HG03280 (cell line): ENCODE measurements at regions not wholly inside any gene's neighbourhood (a gene's known extent, or its start where the extent isn't known, plus 50 kb on each side); places are given as distances from the start of the nearest gene placed in this dataset.
A peak's percentile ranks its signal among the peaks of the same experiment; 100 is the strongest.
"Not testable (repeated sequence)": the region's sequence is repeated elsewhere in the genome, so short reads cannot be mapped to it uniquely, and the experiment has no call there.

Source experiments
- ATAC-seq: cut with Tn5 transposase; IDR thresholded peaks from one replicate; pipeline ENCODE4 v1.9.1; 2021; ENCODE audit warnings: mild to moderate bottlenecking, moderate library complexity; ENCODE audit not compliant: unreplicated experiment

DNA sequence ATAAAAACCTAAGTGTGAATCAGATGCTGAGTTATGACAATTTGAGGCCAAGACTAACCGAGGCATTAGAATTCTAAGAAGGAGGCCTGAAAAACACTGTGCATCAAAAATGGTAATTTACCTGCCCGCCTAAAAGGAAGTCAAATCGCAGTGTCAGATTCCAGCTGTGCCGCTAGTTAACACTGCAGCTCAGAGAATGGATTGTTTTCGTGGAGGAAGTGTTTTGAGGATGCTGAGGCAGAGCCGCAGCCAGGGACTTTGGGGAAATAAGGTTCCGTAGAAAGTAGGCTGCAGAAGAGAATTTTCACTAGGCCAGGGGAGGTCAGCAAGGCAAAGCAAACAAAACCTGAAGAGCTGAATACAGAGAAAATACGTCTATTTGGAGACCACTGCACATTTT, 226.4 kb upstream of the ISL1 start:
- ATAC-seq, result no peak

DNA sequence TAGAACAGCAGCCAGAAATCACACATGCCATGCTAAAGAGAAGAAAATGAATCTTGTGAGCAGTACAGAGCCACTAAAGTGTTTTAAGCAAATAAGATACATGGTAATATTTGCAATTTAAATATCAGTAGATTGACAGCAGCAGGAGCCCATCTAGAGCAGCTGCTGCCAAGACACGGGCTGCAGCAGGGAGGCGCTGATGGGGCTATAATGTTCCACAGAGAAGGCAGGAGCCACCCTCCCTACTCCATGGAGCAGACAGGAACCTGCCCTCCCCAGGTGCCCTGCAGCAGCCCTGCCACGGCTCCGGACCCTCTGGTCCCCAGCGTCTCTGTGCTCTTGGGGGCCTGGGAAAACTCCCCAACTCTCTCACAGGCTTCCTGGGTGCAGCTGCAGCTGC, 224.1 kb upstream of the ISL1 start:
- ATAC-seq, result no peak

DNA sequence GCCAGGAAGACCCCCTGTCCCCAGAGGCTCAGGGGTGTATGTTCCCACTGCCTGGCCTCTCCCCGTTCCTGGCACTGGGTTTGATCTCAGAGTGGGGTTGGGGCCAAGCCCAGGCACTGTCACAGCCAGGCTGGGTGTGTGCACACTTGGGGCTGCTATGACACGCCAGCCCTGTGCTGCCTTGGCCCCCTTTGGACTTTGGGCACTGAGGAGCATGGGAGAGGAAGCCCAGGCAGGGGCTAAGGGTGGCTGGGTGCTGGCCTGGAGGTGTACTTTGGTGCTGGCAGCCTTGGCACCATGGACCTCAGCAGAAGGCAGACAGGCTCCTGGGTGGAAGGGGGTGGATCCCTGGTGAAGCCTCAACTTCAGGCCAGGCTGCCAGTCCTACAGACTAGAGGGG, 223.6 kb upstream of the ISL1 start:
- ATAC-seq, result no peak

DNA sequence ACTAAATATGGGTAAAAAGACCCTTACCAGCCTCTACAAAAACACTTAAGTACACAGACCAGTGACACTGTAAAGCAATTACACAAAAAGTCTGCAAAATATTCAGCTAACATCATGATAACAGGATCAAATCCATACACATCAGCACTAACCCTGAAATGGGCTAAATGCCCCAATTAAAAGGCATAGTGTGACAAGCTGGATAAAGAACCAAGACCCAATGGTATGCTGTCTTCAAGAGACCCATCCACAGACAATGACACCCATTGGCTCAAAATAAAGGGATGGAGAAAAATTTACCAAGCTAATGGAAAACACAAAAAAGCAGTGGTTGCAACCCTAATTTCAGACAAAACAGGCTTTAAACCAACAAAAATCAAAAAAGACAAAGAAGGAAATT, 221.0 kb upstream of the ISL1 start:
- ATAC-seq, result no peak

DNA sequence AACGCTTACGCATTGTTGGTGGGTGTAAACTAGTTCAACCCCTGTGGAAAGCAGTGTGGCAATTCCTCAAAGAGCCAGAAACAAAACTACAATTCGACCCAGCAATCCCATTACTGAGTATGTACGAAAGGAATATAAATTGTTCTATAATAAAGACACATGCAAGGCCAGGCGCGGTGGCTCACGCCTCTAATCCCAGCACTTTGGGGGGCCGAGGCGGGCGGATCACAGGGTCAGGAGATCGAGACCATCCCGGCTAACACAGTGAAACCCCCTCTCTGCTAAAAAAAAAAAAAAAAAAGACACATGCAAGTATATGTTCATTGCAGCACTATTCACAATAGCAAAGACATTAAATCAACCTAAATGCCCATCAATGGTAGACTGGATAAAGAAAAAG, 217.6 kb upstream of the ISL1 start:
- not testable (repeated sequence) for ATAC-seq

DNA sequence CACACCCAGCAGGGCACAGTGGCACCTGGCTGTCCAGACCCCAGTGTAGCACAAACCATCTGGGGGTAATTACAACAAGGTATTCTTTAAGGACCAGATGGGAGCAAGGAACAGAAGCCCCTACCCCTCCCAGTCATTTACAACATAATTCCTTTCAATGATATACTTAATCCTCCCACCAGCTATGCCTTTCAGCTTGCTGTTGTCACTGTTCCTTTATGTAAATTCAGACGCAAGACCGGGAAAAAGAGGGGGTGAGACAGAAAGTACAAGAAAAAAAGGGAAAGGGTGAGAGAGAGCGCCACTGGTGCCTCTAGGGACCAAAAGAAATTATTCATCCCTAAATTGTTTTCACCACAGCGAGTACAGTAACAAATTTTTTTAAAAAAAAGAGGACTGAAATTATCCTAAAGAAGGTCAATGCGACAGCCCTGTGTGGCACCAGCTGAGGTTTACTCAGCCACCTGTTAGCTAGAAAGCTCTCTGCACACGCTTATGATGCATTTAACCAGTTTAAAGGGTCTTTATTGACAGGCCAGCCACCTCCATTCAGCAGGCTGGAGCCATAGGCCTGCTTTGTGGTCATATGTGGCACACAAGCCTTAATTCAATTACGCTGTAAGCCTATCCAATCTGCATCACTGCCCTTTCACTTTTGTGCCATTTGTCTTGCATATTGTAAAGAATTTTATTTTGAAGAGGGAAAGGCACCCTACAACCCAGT, 210.2 kb upstream of the ISL1 start:
- ATAC-seq, result no peak

DNA sequence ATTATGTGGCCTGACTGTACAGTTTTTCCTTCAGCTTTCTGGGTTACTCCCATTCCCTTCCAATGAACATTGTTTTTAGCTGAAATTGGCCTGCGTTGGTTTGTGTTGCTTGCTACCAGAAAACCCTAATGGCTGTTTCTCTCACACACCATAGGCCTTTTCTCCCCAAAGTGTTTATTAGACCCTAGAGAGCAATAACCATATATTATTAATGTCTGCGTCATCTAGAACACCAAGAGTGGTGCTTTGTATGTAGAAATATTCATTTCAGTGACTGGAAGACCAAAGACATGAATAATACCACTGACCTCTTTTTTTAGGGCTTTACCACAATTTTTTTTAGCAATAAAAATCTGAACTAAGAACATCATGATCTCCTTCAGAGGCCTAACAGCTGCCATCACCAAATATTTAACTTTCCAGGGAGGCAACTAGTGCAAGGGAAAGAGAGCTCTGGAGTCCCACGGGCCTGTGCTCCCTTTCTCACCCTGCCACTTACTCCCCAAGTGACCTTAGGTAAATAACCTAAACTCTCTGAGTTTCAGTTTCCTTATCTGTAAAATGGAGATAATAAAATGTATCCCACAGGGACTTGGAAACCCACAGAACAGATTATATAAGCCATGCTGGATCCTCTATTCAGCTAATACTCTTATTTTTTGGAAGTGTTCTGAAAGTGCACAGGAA, 201.9 kb upstream of the ISL1 start:
- no peak for ATAC-seq

DNA sequence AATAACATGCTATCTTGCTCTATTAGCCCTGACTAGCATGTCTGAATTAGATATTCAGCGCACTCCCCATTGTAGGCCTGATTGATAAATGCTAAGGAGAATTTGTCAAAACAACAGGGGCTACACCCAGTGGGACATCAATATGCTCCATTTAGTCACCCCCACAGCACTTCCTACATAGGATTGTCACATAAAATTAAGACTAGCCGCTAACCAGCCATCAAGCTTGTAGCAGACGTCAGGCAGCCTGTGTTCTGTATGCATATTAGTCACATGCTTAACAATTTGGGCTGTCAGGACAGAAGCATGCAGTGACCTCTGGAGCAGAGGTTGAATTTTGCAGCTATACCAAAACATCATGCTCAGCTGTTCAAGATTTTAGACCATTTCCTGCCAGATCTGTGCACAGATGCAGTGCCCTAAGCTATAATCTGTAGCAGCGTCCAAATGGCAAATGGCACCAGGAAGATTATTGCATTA, 197.4 kb upstream of the ISL1 start:
- no peak for ATAC-seq

DNA sequence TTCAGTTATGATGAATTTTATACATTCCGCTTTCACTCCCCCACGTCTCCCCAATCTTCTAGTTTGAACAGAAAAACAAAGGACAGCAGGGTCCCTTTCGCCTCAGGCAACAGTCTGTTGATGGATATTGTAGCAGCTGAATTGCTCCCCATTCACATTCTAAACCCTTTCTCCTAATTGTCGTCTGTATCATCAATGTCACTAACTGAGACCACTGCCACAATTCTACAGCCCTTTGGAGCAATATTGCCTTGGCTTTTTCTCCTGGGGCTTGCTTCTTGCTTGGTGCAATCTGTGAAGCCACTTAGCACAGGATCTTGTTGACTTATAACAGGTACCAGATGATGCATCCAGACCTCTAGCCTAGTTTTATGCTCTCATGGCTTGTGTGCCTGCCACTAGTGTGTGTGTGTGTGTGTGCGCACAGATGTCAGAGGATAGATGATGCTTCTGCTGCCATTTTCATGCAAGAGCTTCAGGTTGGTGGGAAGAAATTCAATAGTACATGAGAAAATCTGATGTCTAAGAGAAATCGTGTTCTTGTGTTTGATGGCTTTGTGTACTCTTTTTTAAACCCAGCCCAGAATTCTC, 195.2 kb upstream of the ISL1 start:
- ATAC-seq, result no peak

DNA sequence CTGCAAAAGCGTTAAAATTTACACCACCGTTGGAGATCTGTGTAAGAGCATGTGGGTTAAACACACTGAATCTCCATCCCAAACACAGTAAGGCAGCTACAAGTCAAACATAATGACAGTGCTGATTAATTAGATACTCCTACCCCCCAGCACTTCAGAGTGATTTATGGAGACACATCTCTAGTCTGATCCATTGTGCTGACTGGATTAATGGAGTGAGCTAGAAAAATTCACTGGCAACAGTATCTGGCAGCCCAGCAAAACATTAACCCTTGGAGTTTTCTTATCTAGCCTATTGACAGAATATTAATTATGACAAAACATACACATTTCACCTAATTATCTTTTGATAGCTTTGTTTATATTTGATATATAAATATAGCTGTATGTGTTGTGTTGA, 188.6 kb upstream of the ISL1 start:
- no peak for ATAC-seq

DNA sequence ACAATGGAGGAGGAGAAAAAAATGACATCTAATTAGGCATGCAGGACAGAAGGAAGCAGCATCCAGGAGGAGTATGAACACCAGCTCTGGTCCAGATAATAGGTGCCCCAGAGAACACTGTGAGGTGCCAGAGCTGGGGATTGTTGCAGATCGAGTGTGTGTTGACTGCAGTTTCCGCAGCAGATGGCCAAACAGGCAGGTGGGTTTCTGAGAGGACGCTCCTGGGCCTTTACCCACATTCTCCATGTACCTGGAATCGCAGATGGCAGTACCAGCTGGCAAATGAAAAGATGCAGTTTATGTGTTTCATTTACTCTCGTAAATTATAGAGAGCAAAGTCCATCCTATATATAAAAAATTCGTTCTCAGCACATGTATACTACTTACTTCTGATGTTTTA, 182.2 kb upstream of the ISL1 start:
- no peak for ATAC-seq

DNA sequence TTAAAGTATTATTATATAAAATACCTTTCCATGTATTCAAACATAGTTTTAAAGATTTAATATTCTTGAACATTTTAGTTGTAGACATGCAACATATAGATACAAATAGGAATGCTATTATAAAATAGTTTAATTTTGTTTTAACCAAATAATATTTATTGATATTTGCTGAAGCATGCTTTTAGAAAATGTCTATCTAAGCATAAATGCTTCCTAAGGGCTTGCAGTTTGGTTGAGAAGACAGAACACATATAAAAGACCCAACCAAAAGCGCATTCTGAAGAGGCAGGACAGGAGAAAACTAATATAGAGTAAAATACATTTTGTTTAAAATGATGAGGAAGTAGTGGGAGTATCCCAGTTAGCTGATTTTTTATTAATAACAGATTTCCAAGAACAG, 181.5 kb upstream of the ISL1 start:
- ATAC-seq, result no peak

DNA sequence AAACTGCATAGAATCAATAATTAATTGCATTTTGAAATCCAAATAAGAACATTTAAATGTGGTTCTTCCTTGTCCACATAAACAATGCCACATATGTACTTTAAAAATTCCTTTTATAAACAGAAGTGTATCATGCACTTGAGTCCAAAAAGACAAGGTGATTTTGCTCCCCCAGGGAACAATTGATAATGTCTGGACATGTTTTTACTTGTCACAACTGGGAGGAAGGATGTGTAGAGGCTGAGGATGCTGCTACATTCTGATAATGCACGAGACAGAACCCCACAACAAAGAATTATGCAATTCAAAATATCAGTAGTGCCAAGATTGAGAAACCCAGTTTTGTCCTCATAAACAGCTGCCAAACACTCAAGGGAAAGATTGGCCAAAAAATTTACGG, 181.1 kb upstream of the ISL1 start:
- ATAC-seq, result no peak

DNA sequence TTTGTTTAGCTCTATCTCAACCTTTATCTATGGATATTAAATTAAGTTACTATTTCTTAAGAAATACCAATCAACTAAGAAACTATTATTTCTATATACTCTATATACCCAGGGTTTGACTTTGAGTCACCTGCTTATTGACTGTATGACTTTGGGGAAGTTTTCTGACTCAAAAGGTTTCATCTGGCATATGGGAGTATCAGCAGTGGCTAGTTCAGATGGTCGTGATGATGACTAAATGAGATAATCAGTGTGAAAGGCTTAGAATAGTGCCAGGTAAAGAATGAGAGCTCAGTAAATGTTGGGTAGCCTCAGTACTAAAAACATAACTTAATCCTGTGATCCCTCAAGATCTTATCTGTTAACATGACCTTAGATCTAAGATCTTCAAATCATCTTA, 179.7 kb upstream of the ISL1 start:
- peak; percentile 59 for ATAC-seq

DNA sequence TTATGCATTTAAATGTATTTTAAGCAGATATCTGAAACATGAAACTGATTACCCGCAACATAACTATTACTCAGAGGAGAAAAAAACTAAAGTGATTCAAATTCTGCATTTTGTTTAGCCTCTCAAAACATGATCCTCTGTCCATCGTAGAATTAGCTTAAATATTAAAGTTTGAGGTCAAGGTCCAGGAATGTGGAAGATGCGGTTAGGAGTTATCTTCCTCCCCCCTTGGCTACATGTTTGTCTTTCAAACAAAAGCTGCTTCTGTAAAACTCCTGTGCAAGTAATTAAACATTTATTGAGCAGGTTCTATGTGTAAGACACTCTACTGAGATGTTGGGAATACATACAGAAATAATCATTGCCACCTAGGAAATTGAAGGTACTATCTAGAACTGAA, 175.0 kb upstream of the ISL1 start:
- no peak for ATAC-seq

DNA sequence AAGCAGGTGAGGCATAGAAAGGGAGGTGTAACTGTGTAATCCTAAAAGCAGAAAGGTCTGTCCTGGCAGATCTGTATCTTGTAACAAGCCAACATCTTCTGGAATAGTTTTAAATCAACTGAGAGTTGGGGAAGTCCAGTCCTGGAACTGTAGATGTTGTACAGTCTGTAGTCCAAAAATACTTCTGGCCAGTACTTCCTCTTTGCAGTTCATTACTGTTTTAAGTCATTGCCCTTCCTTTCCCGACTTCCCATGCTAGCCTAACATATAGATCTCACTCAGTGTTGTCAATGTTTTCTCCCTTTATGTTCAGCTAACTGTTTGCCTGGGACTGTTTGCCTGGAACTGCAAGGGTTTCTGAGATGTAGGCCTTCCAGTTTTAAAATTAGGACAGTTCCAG, 168.5 kb upstream of the ISL1 start:
- no peak for ATAC-seq

DNA sequence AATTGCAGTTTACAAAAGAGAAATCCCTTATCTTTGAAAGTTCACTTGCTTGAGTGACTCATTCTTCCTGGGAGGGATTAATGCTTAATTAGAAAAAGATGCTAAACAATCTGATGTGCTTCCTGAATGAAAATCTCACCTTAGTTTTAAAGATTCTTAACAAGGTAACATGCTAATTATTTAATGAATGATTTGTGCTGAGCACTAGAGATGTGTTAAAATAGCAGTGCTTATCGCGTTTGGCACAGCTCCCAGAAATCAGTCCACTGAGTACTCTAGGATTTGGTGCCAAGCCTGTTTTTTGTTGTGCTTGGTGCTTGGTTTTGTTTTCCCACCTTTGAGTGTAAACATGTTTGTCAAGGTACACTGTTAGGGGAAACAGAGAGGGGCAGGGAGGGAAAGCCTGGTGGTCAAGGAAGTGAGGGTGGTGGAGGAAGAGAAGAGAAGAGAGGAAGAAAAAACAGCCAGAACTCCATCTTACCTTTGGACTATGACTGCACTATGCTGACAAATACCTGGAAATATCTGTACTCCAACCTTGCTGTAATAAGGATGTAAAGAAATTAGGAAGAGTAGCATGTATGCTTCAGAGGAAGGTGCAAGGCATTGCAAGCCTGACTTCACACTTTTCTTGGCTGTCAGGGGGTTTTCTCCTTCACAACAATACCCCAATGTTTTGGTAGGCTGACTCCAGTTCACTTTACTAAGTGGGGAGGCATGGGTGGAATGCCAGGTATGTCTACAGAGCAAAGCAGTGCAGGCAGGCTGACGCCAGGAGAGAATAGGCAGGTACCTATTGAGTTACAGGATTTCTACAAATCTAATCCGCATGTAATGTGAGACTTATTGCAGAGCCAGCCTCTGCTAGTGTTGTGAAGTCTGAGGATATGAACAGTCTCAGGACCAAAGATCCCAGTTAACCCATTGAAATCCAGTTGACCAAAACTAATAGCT, 157.2 kb upstream of the ISL1 start:
- no peak for ATAC-seq

DNA sequence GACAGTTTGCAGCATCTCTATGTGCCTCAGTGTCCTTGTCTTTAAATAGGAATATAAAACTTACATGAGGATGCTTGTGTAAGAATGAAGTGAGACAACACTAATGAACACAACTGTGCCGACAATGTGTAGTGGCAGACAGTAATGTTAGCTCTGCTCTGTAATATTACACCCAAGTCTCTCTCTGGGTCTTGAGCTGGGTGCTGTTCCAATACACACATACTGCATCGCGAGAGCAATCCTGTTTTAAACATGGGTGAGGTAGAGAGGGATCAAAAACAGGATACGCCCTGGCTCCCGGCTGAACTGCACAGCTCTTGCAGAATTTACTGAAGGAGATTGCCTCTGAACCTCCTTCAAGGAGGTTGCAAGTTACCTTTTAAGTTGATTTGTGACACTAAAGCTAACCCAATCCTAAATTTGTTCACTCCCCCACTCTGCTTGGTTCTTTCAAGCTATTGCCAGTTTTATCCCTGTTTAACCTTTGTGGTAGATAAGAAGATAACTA, 155.2 kb upstream of the ISL1 start:
- ATAC-seq, result no peak

DNA sequence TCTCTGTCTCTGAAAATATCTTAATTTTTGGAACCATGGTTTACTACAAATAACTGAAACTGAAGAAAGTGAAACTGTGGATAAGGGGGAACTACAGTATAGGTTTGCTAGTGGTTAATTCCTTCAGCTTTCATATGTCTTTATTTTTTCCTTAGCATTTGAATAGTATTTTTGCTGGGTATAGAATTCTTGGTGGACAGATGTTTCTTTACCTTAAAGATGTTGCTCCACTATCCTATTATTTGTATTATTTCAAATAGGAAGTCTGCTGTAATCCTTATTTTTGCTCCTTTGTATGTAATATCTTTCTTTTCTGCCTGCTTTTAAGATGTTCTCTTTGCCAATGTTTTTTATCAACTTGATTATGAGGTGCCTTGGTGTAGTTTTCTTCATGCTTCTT, 152.9 kb upstream of the ISL1 start:
- no peak for ATAC-seq

DNA sequence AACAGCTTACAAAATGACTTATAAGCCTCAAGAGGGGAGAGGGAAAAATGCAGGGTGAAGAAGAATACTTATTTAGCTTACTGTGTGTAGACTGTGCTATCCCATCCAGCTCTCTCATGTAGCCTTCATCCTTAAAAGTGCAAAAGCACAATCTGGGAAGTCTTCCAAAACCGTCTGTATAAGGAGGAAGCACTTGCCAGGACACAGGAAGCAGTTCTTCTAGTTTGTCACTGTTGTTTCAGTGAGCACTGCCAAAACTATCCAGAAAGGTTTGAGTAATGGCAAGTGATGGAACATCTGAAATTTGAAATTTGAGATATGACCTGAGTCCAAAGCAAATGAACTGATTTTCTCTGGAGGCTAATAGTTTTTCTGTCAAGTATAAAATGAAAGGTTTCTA, 140.8 kb upstream of the ISL1 start:
- no peak for ATAC-seq

DNA sequence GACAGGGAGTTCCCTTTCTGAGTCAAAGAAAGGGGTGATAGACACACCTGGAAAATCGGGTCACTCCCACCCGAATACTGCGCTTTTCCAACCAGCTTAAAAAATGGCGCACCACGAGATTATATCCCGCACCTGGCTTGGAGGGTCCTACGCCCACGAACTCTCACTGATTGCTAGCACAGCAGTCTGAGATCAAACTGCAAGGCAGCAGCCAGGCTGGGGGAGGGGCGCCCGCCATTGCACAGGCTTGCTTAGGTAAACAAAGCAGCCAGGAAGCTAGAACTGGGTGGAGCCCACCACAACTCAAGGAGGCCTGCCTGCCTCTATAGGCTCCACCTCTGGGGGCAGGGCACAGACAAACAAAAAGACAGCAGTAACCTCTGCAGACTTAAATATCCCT, 132.3 kb upstream of the ISL1 start:
- ATAC-seq, result not testable (repeated sequence)
